ENCODE measurements at regions not wholly inside any gene's neighbourhood (a gene's known extent, or its start where the extent isn't known, plus 50 kb on each side); places are given as distances from the start of the nearest gene placed in this dataset.

GRCh38 chr15:91609231-91609630 is 244.3 kb upstream of the SLCO3A1 start:
- FAIRE-seq, result no peak
- DNase-seq (ENCODE audit: low read depth), result peak; percentile 39
- Histone ChIP-seq H3K36me3 (ENCODE audit: control insufficient read depth, insufficient read depth, low read length) (no peaks in the 10 kb centered on the region), H3K4me3 (ENCODE audit: low read depth, low read length) (no peak overlapping the region), H3K27me3 (ENCODE audit: control insufficient read depth, insufficient read depth, low read length) (no peaks in the 10 kb centered on the region)
- no peak for TF ChIP-seq CTCF (IDR thresholded peaks at IDR 0.05; ENCODE audit: insufficient read depth, low read length, severe bottlenecking)

- Histone ChIP-seq H3K27me3 (ENCODE audit: control insufficient read depth, insufficient read depth, low read length) (no peaks in the 10 kb centered on the region), H3K36me3 (ENCODE audit: control insufficient read depth, insufficient read depth, low read length) (no peaks in the 10 kb centered on the region), H3K4me3 (ENCODE audit: low read depth, low read length) (no peak overlapping the region)
- DNase-seq (ENCODE audit: low read depth) (no peak), FAIRE-seq (no peak)
- TF ChIP-seq CTCF (IDR thresholded peaks at IDR 0.05; ENCODE audit: insufficient read depth, low read length, severe bottlenecking), result no peak
Measured at GRCh38 chr15:91609966-91610365, 243.5 kb upstream of the SLCO3A1 start.

- DNase-seq (ENCODE audit: low read depth), result no peak
Measured at GRCh38 chr15:91611561-91612323, 241.8 kb upstream of the SLCO3A1 start.

GRCh38 chr15:91620229-91620628 is 233.3 kb upstream of the SLCO3A1 start:
- no peak for FAIRE-seq
- no peak for TF ChIP-seq CTCF (IDR thresholded peaks at IDR 0.05; ENCODE audit: insufficient read depth, low read length, severe bottlenecking)
- no peaks in the 10 kb centered on the region for H3K36me3 ChIP-seq (ENCODE audit: control insufficient read depth, insufficient read depth, low read length)
- H3K4me3 ChIP-seq (ENCODE audit: low read depth, low read length), result no peak overlapping the region
- DNase-seq (ENCODE audit: low read depth), result no peak
- no peaks in the 10 kb centered on the region for H3K27me3 ChIP-seq (ENCODE audit: control insufficient read depth, insufficient read depth, low read length)

More at GRCh38 chr15:91611561-91612323, 241.8 kb upstream of the SLCO3A1 start:
- no peak for TF ChIP-seq CTCF (IDR thresholded peaks at IDR 0.05; ENCODE audit: insufficient read depth, low read length, severe bottlenecking)
- H3K27me3 ChIP-seq (ENCODE audit: control insufficient read depth, insufficient read depth, low read length), result no peaks in the 10 kb centered on the region
- no peaks in the 10 kb centered on the region for H3K36me3 ChIP-seq (ENCODE audit: control insufficient read depth, insufficient read depth, low read length)
- H3K4me3 ChIP-seq (ENCODE audit: low read depth, low read length), result no peak overlapping the region
- FAIRE-seq, result no peak

- no peaks in the 10 kb centered on the region for H3K27me3 ChIP-seq (ENCODE audit: control insufficient read depth, insufficient read depth, low read length)
- FAIRE-seq, result no peak
- no peak overlapping the region for H3K4me3 ChIP-seq (ENCODE audit: low read depth, low read length)
Measured at GRCh38 chr15:91622235-91622634, 231.3 kb upstream of the SLCO3A1 start.

More at GRCh38 chr15:91622235-91622634, 231.3 kb upstream of the SLCO3A1 start:
- no peak for TF ChIP-seq CTCF (IDR thresholded peaks at IDR 0.05; ENCODE audit: insufficient read depth, low read length, severe bottlenecking)
- H3K36me3 ChIP-seq (ENCODE audit: control insufficient read depth, insufficient read depth, low read length), result no peaks in the 10 kb centered on the region
- no peak for DNase-seq (ENCODE audit: low read depth)
